Activated T-helper 1 cell treated with anti-CD3 and anti-CD28 coated beads, Interleukin-12 subunit alpha, Interleukin-12 subunit beta, Interleukin-2, Interleukin-4 antibody, amounts not matched to agents 30 ng/mL and 10 ng/mL and 1 ng/mL, durations not matched to agents 14 hours and 24 hours and 36 hours (primary cell): ENCODE measurements at regions not wholly inside any gene's neighbourhood (a gene's known extent, or its start where the extent isn't known, plus 50 kb on each side); places are given as distances from the start of the nearest gene placed in this dataset.

Source experiments
- DNase-seq: peaks from one replicate; pipeline ENCODE4 v3.0.0; 2021; ENCODE audit warnings: low spot score
- H3K27ac Mint-ChIP-seq: one replicate; pipeline ENCODE4 v1.8.0; 2021; ENCODE audit warnings: mild to moderate bottlenecking, mixed read lengths
- H3K27me3 Mint-ChIP-seq: one replicate; pipeline ENCODE4 v1.8.0; 2022; ENCODE audit warnings: mild to moderate bottlenecking, moderate library complexity, mixed read lengths; ENCODE audit not compliant: insufficient read depth
- H3K36me3 Mint-ChIP-seq: one replicate; pipeline ENCODE4 v1.8.0; 2021; ENCODE audit warnings: low read depth, mixed read lengths
- H3K4me1 Mint-ChIP-seq: one replicate; pipeline ENCODE4 v1.8.0; 2021; ENCODE audit warnings: low read depth, mixed read lengths
- H3K4me3 Mint-ChIP-seq: one replicate; pipeline ENCODE4 v1.8.0; 2021; ENCODE audit warnings: mild to moderate bottlenecking, moderate library complexity, mixed read lengths
- H3K9me3 Mint-ChIP-seq: one replicate; pipeline ENCODE4 v1.8.0; 2021; ENCODE audit warnings: mixed read lengths
- intact Hi-C: fragments of 100-400 bp; cut with micrococcal nuclease; formaldehyde crosslinking; loops from one replicate; pipeline ENCODE4 v1.15.1; 2024

DNA sequence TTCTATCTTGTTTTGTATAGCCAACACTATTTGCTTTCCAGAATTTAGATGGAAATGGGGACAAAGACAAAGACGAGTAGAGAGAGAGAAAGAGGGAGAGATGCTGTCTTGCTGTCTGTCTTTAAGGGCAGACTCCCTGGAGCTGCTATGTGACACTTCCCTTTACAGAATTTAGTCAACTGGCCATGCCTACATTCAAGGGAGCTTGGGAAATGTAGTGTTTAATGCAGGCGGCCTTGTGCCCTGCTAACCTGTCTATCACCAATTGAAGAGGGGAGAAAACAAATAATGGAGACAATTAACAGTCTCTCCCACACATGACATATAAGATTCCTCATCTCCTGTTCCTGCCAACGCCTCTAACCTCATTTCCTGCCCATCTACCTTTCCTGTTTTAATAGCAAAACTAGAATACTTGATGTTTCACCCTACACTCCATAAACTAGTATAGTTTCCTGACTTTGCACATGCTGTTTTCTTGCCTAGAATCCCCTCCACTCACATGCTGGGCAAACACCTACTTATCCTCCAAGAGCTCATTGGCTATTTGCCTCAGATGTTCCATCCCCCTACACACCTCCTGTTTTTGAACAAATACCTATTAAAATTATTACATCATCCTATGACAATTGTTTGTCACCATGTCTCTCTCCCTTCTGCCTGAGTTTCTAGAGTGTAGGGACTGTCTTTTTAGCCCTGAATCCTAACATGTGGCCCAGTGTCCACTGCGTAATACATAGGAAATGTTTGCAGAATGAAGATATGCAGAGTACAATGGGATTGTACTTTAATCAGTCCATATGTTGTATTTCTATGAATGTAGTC, 117.2 kb downstream of the SLC25A24 start:
- H3K9me3 Mint-ChIP-seq, result no peaks in the 10 kb centered on the region
- peaks cover 57% of the 10 kb centered on the region for H3K4me1 Mint-ChIP-seq
- H3K27me3 Mint-ChIP-seq, result no peaks in the 10 kb centered on the region
- peak overlapping the region; percentile 46 for H3K27ac Mint-ChIP-seq
- H3K4me3 Mint-ChIP-seq, result no peak overlapping the region
- no peak for DNase-seq
- intact Hi-C loops, result loop anchor here (2.0 to 5.0 kb wide), 2 partner anchors 42 to 1299 kb away; no protein-coding TSS in a partner anchor
- peaks cover 2% of the 10 kb centered on the region for H3K36me3 Mint-ChIP-seq

DNA sequence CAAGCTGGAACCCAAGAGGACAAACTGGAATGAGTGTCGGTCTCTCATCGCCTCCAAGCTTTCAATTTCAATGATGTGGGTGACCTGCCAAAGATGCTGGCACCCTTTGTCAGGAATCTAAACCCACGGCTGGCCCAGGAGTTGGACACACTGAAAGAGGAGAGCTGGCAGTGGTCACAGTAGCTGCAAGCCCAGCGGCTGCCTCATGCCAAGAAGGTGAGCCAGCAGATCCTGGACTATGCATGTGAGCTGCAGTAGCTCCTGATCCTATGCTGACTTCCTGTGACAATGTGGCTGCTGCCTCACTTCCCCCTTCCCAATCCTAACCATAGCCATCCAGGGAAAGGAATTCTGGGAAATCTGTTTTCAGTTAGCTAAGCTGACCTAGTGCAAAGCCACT, 117.0 kb upstream of the VAV3 start:
- Mint-ChIP-seq H3K27me3 (no peaks in the 10 kb centered on the region), H3K27ac (no peak overlapping the region), H3K36me3 (peaks cover 2% of the 10 kb centered on the region), H3K4me1 (peaks cover 64% of the 10 kb centered on the region), H3K9me3 (no peaks in the 10 kb centered on the region), H3K4me3 (no peak overlapping the region)
- DNase-seq, result no peak
- intact Hi-C loops, result loop anchor here (2.0 to 5.0 kb wide), 2 partner anchors 43 to 1300 kb away; no protein-coding TSS in a partner anchor

DNA sequence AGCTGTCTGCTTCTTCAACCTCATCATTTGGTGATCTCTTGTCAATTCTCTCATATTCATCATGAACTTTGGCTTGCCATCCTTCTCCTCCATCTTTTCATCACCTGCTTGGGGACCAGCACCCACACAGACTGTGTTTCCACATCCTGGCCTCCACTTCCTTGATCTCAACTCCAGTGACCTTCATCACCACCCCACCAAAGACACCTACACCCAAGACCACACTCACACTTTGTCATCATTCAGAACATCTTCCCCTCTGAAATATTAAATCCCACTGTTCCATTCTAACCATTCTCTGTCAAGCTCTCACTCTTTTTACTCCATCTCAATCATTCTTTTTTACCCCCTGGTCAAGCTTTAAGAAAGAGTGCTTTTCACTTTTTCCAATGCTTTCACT, 115.5 kb upstream of the VAV3 start:
- peak overlapping the region; percentile 88 for H3K27ac Mint-ChIP-seq
- DNase-seq, result peak; percentile 6
- peaks cover 2% of the 10 kb centered on the region for H3K36me3 Mint-ChIP-seq
- intact Hi-C loops, result loop anchor here (1.0 to 5.0 kb wide), 2 partner anchors 145 to 1302 kb away; no protein-coding TSS in a partner anchor
- peak overlapping the region; percentile 25 for H3K4me3 Mint-ChIP-seq
- H3K4me1 Mint-ChIP-seq, result peaks cover 64% of the 10 kb centered on the region
- H3K9me3 Mint-ChIP-seq, result no peaks in the 10 kb centered on the region
- H3K27me3 Mint-ChIP-seq, result no peaks in the 10 kb centered on the region

DNA sequence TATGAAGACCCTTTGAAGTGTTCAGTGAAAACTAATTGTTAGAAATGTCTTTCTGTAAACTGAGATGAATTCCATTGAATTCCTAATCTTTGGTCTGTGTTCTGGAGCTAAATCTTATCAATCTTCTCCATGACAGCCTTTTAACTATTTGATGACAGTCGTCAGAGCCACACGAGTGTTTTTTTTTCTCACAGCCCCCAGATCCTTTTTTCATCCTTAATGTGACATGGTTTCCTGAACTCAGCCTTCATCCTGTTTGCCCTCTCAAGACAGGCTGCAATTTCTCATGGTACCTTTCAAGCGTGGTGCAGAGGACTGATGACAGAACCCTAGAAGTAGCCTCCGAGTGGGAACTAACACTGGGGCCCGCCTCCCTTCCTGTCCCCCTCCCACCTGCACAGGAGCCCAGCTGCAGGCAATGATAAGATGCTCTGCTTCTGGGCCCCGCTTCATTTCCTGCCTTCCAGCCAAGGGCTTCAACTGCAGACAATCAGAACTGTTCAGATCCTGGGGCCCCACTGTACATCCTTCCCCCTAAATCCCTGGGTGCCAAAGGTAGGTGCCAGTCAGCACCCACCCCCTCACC, 114.6 kb upstream of the VAV3 start:
- H3K9me3 Mint-ChIP-seq, result no peaks in the 10 kb centered on the region
- H3K27ac Mint-ChIP-seq, result peak overlapping the region; percentile 56
- DNase-seq, result peak; percentile 24
- H3K4me1 Mint-ChIP-seq, result peaks cover 64% of the 10 kb centered on the region
- intact Hi-C loops, result loop anchor here (1.0 to 5.0 kb wide), 4 partner anchors 28 to 1303 kb away; partner anchors contain the start of gene VAV3
- H3K4me3 Mint-ChIP-seq, result peak overlapping the region; percentile 32
- H3K27me3 Mint-ChIP-seq, result no peaks in the 10 kb centered on the region
- peaks cover 2% of the 10 kb centered on the region for H3K36me3 Mint-ChIP-seq

DNA sequence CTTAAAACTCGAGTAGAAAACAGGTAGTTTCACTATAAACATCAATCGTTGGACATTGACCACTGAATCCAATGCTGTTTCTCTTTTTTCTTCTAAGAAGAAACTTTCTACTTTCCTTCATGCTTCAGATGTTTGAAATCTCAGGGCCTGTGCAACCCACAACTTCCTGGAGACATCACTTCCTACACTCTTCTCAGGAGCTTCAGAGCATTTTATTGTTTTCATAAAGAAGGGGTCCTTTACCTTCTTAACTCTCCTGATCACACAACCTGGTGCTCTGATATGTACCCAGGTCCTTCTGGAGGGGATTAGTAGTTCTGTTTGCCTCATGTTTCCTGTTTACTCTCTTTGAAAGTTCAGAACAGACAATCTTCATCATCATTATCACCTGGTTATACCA, 113.0 kb upstream of the VAV3 start:
- peaks cover 2% of the 10 kb centered on the region for H3K27me3 Mint-ChIP-seq
- H3K4me3 Mint-ChIP-seq, result peak overlapping the region; percentile 24
- DNase-seq, result no peak
- intact Hi-C loops, result loop anchor here (2.0 kb wide), 1 partner anchor 113 kb away; the partner anchor contains the start of gene VAV3
- H3K4me1 Mint-ChIP-seq, result peaks cover 56% of the 10 kb centered on the region
- H3K36me3 Mint-ChIP-seq, result peaks cover 2% of the 10 kb centered on the region
- peak overlapping the region; percentile 42 for H3K27ac Mint-ChIP-seq
- no peaks in the 10 kb centered on the region for H3K9me3 Mint-ChIP-seq

DNA sequence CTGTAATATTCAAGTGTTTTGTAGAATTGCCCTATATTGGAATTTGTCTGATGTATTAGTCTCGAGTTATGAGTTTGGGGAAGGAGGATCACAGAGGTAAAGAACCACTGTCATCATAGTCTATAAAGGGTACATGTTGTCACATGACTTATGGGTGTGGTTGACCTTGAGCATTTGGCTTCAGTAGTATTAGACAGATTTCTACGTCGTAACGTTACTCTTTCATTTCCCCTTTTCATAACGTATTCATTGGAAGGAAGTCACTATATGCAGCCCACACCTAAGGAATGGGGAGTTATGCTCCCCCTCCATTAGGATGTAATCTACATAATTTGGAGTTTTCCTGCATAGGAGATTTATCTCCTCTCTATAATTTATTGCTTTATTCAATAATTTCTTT, 110.1 kb upstream of the VAV3 start:
- DNase-seq, result no peak
- Mint-ChIP-seq H3K4me1 (peaks cover 26% of the 10 kb centered on the region), H3K9me3 (no peaks in the 10 kb centered on the region), H3K27ac (no peak overlapping the region), H3K4me3 (no peak overlapping the region), H3K36me3 (no peaks in the 10 kb centered on the region), H3K27me3 (peaks cover 8% of the 10 kb centered on the region)
- intact Hi-C loops, result no loop called here

DNA sequence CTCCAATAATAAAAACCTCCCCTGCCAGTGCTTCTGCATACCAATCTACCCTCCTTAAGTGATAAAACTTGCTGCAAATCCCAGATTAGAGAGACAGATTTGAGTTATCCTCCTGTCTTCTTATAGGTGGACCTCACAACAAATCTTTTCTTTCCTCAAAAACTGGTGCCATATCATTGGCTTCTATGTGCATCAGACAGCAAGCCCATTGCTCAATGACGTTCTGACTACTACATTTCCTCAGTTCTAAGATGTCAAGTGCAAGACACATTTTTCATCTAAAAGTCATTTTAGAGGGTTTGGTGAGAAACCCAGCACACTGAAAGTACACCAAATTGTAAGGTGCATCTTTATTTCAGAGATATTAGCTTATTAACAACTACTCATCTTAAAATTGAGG, 107.8 kb upstream of the VAV3 start:
- Mint-ChIP-seq H3K9me3 (no peaks in the 10 kb centered on the region), H3K4me1 (peaks cover 11% of the 10 kb centered on the region), H3K36me3 (no peaks in the 10 kb centered on the region), H3K27ac (no peak overlapping the region), H3K27me3 (peaks cover 8% of the 10 kb centered on the region), H3K4me3 (no peak overlapping the region)
- intact Hi-C loops, result no loop called here
- no peak for DNase-seq

DNA sequence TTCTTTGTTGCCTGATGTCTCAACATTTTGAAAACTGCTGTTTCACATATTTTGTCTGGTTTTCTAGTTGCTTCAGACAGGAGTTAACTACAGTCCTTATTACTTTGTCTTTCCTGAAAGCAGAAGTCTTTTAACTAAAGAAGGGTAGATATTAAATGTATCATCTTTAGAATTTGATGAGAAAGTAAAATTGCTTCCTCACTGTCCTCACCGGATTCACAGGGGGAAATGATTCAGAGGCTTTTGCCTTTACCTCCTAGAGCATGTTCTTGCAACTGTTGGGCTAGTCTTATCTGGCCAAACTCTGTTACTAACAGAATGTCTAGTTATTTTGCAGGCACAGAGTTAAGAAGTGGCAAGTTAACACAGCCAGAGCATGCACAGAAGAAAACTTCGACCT, 107.2 kb upstream of the VAV3 start:
- Mint-ChIP-seq H3K9me3 (no peaks in the 10 kb centered on the region), H3K4me3 (no peak overlapping the region), H3K27me3 (peaks cover 8% of the 10 kb centered on the region), H3K4me1 (peaks cover 6% of the 10 kb centered on the region), H3K36me3 (no peaks in the 10 kb centered on the region), H3K27ac (no peak overlapping the region)
- intact Hi-C loops, result no loop called here
- DNase-seq, result no peak

DNA sequence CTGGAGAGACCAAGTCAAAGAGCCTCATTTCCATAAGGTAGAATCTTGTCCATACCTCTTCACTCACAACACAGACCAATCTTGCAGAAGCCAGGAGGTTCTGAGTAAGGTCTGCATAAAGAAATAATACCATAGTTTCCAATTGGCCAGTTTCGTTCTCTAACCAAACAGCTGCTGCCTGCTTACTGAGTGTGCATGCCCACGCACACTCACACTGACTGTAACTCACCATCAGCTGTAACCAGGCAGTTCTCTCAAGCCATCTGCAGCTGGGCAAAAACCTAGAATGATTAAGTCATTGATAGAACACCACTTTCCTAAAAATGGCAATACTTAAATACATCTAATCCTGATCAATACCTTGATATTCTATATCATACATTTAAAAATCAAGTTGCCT, 106.6 kb upstream of the VAV3 start:
- Mint-ChIP-seq H3K4me3 (no peak overlapping the region), H3K4me1 (peaks cover 6% of the 10 kb centered on the region), H3K27me3 (peaks cover 8% of the 10 kb centered on the region), H3K27ac (no peak overlapping the region), H3K9me3 (no peaks in the 10 kb centered on the region), H3K36me3 (no peaks in the 10 kb centered on the region)
- DNase-seq, result no peak
- intact Hi-C loops, result no loop called here

DNA sequence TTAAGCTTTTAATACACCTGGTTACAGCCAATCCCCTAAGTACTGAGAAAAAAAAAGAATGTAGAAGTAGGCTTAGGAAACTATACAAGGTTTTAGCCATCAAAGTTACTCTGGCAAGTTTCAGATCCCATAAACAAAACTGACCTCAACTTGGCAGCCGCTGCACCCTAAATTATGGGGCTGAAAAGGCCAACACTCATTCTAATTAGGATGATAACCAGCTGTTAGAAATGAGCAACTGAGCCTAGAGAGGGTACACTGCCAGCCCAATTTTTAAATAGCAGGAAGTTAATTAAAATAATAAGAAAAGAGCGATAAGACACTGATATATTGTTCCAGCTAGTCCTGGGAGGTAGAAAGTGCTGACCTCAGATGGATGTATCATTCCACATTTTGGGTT, 105.7 kb upstream of the VAV3 start:
- Mint-ChIP-seq H3K4me3 (no peak overlapping the region), H3K4me1 (peaks cover 6% of the 10 kb centered on the region), H3K27me3 (peaks cover 8% of the 10 kb centered on the region), H3K36me3 (no peaks in the 10 kb centered on the region), H3K27ac (no peak overlapping the region), H3K9me3 (no peaks in the 10 kb centered on the region)
- intact Hi-C loops, result no loop called here
- no peak for DNase-seq

DNA sequence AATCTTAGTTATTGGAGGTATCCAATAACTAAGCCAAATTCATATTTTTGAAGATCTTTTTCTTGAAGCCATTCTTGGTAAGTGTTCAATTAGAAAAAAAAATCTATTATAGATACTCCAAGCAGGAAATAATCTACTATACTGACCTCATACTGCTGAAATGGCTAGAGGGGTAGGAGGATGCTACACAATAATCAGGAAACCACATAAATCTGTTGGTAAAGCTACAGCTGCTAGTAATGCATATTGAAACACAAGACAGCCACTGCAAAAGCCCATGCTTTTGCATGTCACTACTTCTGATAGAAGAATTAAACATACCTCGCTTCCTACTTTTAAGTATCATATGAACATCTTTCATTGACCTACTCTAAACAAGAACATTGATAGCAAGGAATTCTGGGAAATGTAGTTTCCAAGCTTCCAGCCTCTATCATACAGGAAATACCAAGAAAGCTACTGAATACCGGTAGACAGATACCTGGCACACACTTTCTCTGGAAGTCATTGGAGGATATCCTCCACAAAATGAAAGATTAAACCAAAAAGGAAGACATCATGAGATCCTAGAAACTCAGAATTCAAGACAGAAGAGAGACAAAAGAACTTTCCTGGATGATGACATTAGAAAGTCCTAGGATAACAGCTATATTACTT, 103.0 kb upstream of the VAV3 start:
- H3K9me3 Mint-ChIP-seq, result peaks cover 4% of the 10 kb centered on the region
- intact Hi-C loops, result no loop called here
- DNase-seq, result no peak
- H3K36me3 Mint-ChIP-seq, result no peaks in the 10 kb centered on the region
- H3K4me3 Mint-ChIP-seq, result no peak overlapping the region
- H3K4me1 Mint-ChIP-seq, result peaks cover 15% of the 10 kb centered on the region
- H3K27ac Mint-ChIP-seq, result no peak overlapping the region
- H3K27me3 Mint-ChIP-seq, result peaks cover 7% of the 10 kb centered on the region

DNA sequence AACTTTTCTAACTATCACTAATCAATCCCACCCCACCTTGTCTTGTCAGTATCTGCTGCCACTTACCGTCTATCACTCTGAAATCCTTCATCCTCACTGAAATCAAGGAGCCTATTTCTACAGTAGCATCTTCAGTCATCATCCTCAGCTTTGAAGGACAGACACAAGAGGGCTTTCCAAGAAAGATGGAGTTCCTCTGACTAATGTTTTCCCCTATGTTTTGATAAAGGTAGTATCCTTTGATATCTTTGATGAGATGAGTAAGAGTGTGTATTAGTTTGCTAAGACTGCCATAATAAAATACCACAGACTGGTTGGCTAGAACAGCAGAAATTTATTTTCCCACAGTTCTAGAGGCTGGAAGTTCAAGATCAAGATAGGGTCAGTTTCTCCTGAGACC, 101.8 kb upstream of the VAV3 start:
- Mint-ChIP-seq H3K4me3 (no peak overlapping the region), H3K36me3 (peaks cover 1% of the 10 kb centered on the region), H3K4me1 (peaks cover 15% of the 10 kb centered on the region)

DNA sequence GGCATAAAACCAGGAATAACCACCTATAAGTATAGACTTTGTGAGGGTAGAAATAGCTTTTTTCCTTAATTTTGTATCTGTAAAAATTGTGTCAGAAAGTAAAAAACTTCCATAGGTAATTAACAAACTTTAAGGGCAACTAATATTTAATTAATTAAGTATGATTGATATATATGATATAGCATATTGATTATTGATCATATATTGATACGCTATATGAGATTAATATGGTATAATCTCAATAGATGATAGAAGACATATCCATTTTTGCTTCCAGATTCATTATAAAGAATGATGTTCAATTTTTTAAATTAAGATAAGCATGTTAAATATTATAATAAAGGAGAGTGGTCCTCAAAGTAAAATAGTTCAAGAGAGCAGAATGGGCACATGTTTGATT, 99.3 kb upstream of the VAV3 start:
- Mint-ChIP-seq H3K36me3 (peaks cover 4% of the 10 kb centered on the region), H3K4me1 (peaks cover 15% of the 10 kb centered on the region), H3K4me3 (no peak overlapping the region), H3K27ac (no peak overlapping the region), H3K9me3 (peaks cover 18% of the 10 kb centered on the region), H3K27me3 (no peaks in the 10 kb centered on the region)
- DNase-seq, result no peak
- intact Hi-C loops, result no loop called here

More for the DNA sequence above, 101.8 kb upstream of the VAV3 start:
- Mint-ChIP-seq H3K27me3 (no peaks in the 10 kb centered on the region), H3K27ac (no peak overlapping the region), H3K9me3 (peaks cover 14% of the 10 kb centered on the region)
- no peak for DNase-seq
- intact Hi-C loops, result no loop called here
